LNCaP clone FGC (cell line): ENCODE measurements at regions not wholly inside any gene's neighbourhood (a gene's known extent, or its start where the extent isn't known, plus 50 kb on each side); places are given as distances from the start of the nearest gene placed in this dataset.
A peak's percentile ranks its signal among the peaks of the same experiment; 100 is the strongest.

Experiments
- DNase-seq: peaks from one replicate; pipeline ENCODE4 v3.0.0-alpha.2; 2011; ENCODE audit warnings: low read depth
- H3K4me3 ChIP-seq: 2 replicates; pipeline ENCODE4 v1.5.1; 2011; ENCODE audit warnings: mild to moderate bottlenecking, low read depth, low read length, control low read depth
- TF ChIP-seq, protein P1 (sequence below): IDR thresholded peaks from 2 replicates; pipeline ENCODE4 v1.5.1; 2012; ENCODE audit warnings: mild to moderate bottlenecking; ENCODE audit not compliant: control insufficient read depth, insufficient read depth; ENCODE audit errors: extremely low read depth

DNA sequence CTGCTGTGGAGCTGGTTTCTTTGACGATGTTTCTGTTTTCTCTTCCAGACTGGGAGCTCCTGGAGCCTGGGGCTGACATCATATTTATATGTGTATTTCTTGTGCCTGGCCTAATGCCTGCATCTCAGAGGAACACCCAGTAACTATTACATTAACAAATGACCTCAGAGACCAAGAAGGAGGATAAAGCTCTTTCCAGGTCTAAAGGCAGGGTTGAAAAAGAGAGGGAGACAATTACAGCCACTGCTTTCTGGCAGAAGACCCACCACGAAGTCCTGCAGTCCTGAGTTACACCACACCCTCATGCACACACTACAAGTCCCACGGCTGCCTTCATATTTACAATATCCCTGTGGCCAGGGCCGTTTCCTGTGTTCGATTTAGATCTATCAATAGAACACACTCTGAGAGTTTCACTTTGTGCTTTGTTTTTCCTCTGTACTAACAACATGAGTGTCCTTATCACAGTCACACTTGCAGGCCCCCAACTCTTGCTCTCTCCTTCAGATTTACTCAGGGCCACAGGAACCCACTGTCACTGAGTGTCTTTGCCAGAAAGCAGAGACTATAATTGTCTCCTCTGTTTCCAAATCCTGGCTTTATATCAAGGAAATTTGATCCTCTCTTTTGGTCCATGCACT is 535.5 kb downstream of the MID1IP1 start:
- TF ChIP-seq, protein P1, sequence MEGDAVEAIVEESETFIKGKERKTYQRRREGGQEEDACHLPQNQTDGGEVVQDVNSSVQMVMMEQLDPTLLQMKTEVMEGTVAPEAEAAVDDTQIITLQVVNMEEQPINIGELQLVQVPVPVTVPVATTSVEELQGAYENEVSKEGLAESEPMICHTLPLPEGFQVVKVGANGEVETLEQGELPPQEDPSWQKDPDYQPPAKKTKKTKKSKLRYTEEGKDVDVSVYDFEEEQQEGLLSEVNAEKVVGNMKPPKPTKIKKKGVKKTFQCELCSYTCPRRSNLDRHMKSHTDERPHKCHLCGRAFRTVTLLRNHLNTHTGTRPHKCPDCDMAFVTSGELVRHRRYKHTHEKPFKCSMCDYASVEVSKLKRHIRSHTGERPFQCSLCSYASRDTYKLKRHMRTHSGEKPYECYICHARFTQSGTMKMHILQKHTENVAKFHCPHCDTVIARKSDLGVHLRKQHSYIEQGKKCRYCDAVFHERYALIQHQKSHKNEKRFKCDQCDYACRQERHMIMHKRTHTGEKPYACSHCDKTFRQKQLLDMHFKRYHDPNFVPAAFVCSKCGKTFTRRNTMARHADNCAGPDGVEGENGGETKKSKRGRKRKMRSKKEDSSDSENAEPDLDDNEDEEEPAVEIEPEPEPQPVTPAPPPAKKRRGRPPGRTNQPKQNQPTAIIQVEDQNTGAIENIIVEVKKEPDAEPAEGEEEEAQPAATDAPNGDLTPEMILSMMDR: no peak
- peak; percentile 25 for DNase-seq
- no peak overlapping the region for H3K4me3 ChIP-seq

DNA sequence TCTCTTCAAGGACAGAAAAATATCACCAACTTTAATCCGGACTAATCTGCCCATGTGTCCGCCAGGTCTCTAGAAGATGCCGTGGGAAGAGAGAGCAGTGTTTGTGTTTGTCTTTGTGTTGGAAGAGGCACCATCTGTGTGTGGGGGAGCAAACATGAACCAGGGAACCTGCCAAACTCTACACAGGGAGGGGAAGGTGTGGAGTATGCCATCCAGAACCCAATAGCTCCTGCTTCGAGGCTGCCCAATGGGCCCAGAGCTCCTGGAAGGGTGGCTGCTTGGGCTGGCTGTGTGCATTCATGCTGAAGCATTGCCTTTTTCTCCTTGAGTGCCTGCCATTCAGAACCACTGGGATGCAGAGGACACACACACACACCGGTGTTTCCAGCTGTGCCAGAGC is 536.2 kb downstream of the MID1IP1 start:
- TF ChIP-seq, protein P1: no peak
- DNase-seq: peak; percentile 52
- no peak overlapping the region for H3K4me3 ChIP-seq

DNA sequence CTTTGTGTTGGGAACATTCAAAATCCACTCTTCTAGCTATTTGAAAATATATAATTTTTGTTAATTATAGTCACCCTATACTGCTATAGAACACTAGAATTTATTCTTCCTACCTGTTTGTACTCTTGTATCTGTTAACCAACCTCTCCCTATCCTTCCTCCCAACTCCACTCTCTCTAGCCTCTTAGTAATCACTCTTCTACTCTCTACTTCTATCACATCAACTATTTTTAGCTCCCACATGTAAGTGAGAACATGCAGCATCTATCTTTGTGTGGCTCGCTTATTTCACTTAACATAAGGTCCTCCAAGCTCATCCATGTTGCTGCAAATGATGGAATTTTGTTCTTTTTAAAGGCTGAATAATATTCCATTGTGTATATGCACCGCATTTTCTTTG is 537.3 kb downstream of the MID1IP1 start:
- DNase-seq: no peak
- TF ChIP-seq, protein P1: no peak
- no peak overlapping the region for H3K4me3 ChIP-seq

DNA sequence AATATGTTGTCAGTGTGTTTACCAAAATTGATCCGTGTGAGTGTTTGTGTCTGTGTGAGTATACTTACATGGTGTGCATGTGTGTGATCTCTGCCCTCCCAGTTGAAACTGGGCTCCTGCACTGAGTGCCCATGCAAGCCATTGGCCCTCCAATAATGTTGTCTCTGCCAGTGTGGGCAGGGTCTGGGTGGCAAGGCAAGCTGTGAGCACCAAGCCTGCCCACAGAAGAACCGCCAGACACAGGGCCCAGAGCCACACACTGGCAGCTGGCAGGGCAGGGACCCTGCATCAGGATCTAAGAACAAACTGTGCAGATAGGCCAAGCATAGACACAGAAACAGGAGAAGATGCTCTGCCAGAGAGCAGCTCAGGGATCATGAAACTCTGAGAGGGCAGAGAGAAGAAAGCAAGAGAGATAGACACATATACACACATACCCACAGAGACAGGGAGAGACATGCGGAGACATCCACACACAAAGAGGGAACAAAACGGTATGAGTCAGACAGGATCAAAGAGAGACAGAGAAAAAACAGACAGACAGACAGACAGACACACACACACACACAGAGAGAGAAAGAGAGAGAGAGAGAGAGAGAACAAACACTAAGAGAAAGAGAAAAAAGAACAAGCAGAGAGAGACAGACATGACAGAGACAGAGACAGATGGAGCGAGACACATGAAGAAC is 555.0 kb downstream of the MID1IP1 start:
- TF ChIP-seq, protein P1: no peak
- no peak for DNase-seq

DNA sequence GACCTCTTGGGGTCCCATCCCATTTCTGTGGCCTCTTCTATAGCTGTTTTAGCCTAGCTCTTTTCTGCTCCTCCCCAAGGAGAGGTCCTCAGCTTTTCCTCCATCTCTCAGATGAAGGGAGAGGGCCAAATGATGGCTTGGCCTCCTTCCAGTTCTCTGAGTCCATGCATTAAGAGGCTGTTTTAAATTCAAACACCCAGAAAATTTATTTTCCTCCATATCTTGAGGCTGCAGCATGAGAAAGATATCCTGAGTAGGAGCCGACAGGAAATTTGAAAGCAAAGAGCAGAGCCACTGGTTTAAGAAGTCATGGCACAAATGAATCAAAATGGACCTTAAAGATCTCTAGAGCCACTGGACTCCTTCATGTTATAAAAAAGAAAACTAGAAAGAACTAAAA is 558.8 kb downstream of the MID1IP1 start:
- no peak overlapping the region for H3K4me3 ChIP-seq
- TF ChIP-seq, protein P1: no peak
- no peak for DNase-seq

More for the DNA sequence above, 555.0 kb downstream of the MID1IP1 start:
- no peak overlapping the region for H3K4me3 ChIP-seq

DNA sequence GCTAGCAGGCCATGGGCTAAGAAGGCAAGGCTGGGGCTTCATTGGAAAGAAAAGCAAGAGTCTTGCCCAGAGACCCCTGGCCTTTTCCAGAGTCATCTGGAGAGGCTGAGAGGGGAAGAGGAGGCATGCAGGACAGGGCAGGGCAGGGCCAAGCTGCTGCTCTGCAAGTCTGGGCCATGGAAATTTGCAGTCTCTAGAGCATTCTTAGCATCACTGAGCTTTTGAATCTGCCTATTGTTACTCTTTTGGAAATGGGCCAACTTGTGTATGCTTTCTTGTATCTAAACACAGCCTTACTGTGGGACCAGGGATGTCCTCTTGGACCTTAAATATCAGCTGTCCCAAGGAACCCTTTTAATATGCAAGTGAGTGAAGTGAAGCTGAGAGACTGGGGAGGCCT is 560.5 kb downstream of the MID1IP1 start:
- DNase-seq: no peak
- TF ChIP-seq, protein P1: no peak
- no peak overlapping the region for H3K4me3 ChIP-seq
